HL-60 (cell line): ENCODE measurements at regions not wholly inside any gene's neighbourhood (a gene's known extent, or its start where the extent isn't known, plus 50 kb on each side); places are given as distances from the start of the nearest gene placed in this dataset.

ENCODE experiments used
- DNase-seq, 2 experiments: peaks; one replicate each; pipeline ENCODE4 v3.0.0-alpha.2; 2010 to 2020; ENCODE audit warnings: low read depth in 1 of 2, low spot score in 1 of 2
- H3K27ac ChIP-seq: fragments of 250-450 bp; sonication (Bioruptor Pico); replicated peaks from 2 replicates; pipeline ENCODE4 v1.5.1; 2020; ENCODE audit warnings: mild to moderate bottlenecking, moderate library complexity
- H3K27me3 ChIP-seq: fragments of 250-450 bp; sonication (Bioruptor Pico); 2 replicates; pipeline ENCODE4 v1.5.1; 2021; ENCODE audit warnings: mild to moderate bottlenecking, moderate library complexity; ENCODE audit not compliant: insufficient read depth, poor library complexity, severe bottlenecking
- H3K4me3 ChIP-seq: replicated peaks from 2 replicates; pipeline ENCODE4 v1.5.1; 2011; ENCODE audit warnings: mild to moderate bottlenecking, control low read depth, low read length; ENCODE audit not compliant: insufficient read depth
- GABPA ChIP-seq: IDR thresholded peaks from 2 replicates; pipeline ENCODE4 v1.6.1; 2012; ENCODE audit warnings: low read depth
- POLR2AphosphoS5 ChIP-seq: IDR thresholded peaks from 2 replicates; pipeline ENCODE4 v1.6.1; 2012; ENCODE audit warnings: low read depth
- REST ChIP-seq: IDR thresholded peaks from 2 replicates; pipeline ENCODE4 v1.6.1; 2012; ENCODE audit warnings: low read depth; ENCODE audit not compliant: insufficient replicate concordance
- SPI1 ChIP-seq: IDR thresholded peaks from 2 replicates; pipeline ENCODE4 v1.6.1; 2012; ENCODE audit warnings: low read depth, mild to moderate bottlenecking, borderline replicate concordance
- TF ChIP-seq, protein P1 (sequence below): IDR thresholded peaks from one replicate; pipeline ENCODE4 v1.5.1; 2011; ENCODE audit warnings: low read length, control low read depth, inconsistent platforms; ENCODE audit not compliant: insufficient read depth

- TF ChIP-seq, protein P1, sequence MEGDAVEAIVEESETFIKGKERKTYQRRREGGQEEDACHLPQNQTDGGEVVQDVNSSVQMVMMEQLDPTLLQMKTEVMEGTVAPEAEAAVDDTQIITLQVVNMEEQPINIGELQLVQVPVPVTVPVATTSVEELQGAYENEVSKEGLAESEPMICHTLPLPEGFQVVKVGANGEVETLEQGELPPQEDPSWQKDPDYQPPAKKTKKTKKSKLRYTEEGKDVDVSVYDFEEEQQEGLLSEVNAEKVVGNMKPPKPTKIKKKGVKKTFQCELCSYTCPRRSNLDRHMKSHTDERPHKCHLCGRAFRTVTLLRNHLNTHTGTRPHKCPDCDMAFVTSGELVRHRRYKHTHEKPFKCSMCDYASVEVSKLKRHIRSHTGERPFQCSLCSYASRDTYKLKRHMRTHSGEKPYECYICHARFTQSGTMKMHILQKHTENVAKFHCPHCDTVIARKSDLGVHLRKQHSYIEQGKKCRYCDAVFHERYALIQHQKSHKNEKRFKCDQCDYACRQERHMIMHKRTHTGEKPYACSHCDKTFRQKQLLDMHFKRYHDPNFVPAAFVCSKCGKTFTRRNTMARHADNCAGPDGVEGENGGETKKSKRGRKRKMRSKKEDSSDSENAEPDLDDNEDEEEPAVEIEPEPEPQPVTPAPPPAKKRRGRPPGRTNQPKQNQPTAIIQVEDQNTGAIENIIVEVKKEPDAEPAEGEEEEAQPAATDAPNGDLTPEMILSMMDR, result no peak
- TF ChIP-seq REST (no peak), POLR2AphosphoS5 (no peak), GABPA (no peak), SPI1 (no peak)
- no peak overlapping the region for H3K27ac ChIP-seq
- H3K27me3 ChIP-seq, result no peaks in the 10 kb centered on the region
- H3K4me3 ChIP-seq, result no peak overlapping the region
- DNase-seq, result no peak
These were observed 117.9 kb upstream of the SMAD3 start for GRCh38 chr15:66947471-66947870.

GRCh38 chr15:66948294-66948693 lies 117.1 kb upstream of the SMAD3 start:
- no peak overlapping the region for H3K4me3 ChIP-seq
- no peak for DNase-seq
- H3K27me3 ChIP-seq, result no peaks in the 10 kb centered on the region
- H3K27ac ChIP-seq, result no peak overlapping the region
- TF ChIP-seq REST, result no peak
- no peak for TF ChIP-seq SPI1
- TF ChIP-seq GABPA, result no peak
- TF ChIP-seq, protein P1, result no peak
- no peak for TF ChIP-seq POLR2AphosphoS5

- H3K27me3 ChIP-seq, result no peaks in the 10 kb centered on the region
- no peak for DNase-seq
- no peak overlapping the region for H3K4me3 ChIP-seq
- no peak overlapping the region for H3K27ac ChIP-seq
- TF ChIP-seq REST, result no peak
- TF ChIP-seq, protein P1, result no peak
- no peak for TF ChIP-seq POLR2AphosphoS5
- no peak for TF ChIP-seq SPI1
- no peak for TF ChIP-seq GABPA
These were observed 115.3 kb upstream of the SMAD3 start for GRCh38 chr15:66950114-66950513.
